ENCODE measurements at regions not wholly inside any gene's neighbourhood (a gene's known extent, or its start where the extent isn't known, plus 50 kb on each side); places are given as distances from the start of the nearest gene placed in this dataset.

- TF ChIP-seq CTCF (IDR thresholded peaks at IDR 0.05) (no peak), POLR2A (IDR thresholded peaks at IDR 0.05) (no peak), EP300 (IDR thresholded peaks at IDR 0.05) (no peak), POLR2AphosphoS5 (IDR thresholded peaks at IDR 0.05) (no peak)
Measured at GRCh38 chr22:34858066-34858465, 207.9 kb upstream of the ISX start.

Data from upper lobe of left lung (tissue), 4 donors.